Activated CD8-positive, alpha-beta T cell treated with anti-CD3 and anti-CD28 coated beads, Interleukin-2, amount 10 ng/mL, durations not matched to agents 7 days and 5 days (primary cell): ENCODE measurements at regions not wholly inside any gene's neighbourhood (a gene's known extent, or its start where the extent isn't known, plus 50 kb on each side); places are given as distances from the start of the nearest gene placed in this dataset.

Experiments
- ATAC-seq: fragments of 150-1000 bp; cut with Tn5 transposase; one replicate; pipeline ENCODE4 v1.10.0; 2021; ENCODE audit warnings: moderate library complexity
- CTCF ChIA-PET: fragments of 350-600 bp; sonication (Branson Sonifier 250); formaldehyde crosslinking; loops from one replicate; lab custom pipeline; 2021; ENCODE audit warnings: antibody characterized with exemption; lab: Charles Lee
- POLR2A ChIA-PET: fragments of 350-600 bp; sonication (Branson Sonifier 250); formaldehyde crosslinking; loops from one replicate; lab custom pipeline; 2021; ENCODE audit warnings: antibody characterized with exemption; lab: Charles Lee
- DNase-seq: peaks from one replicate; pipeline ENCODE4 v3.0.0-alpha.2; 2020
- H3K27ac Mint-ChIP-seq: one replicate; pipeline ENCODE4 v1.8.0; 2021; ENCODE audit warnings: mild to moderate bottlenecking, mixed read lengths
- H3K27me3 Mint-ChIP-seq: one replicate; pipeline ENCODE4 v1.8.0; 2021; ENCODE audit warnings: low read depth, mixed read lengths
- H3K36me3 Mint-ChIP-seq: one replicate; pipeline ENCODE4 v1.8.0; 2021; ENCODE audit warnings: low read depth, mixed read lengths
- H3K4me1 Mint-ChIP-seq: one replicate; pipeline ENCODE4 v1.8.0; 2021; ENCODE audit warnings: low read depth, mixed read lengths
- H3K4me3 Mint-ChIP-seq: one replicate; pipeline ENCODE4 v1.8.0; 2021; ENCODE audit warnings: mild to moderate bottlenecking, mixed read lengths
- H3K9me3 Mint-ChIP-seq: one replicate; pipeline ENCODE4 v1.8.0; 2022; ENCODE audit warnings: mixed read lengths; ENCODE audit not compliant: insufficient read depth

GRCh38 chr3:159229116-159229680, 427.3 kb downstream of the MFSD1 start:
- DNase-seq (no peak), ATAC-seq (no peak)
- Mint-ChIP-seq H3K4me1 (no peaks in the 10 kb centered on the region), H3K36me3 (no peaks in the 10 kb centered on the region), H3K27ac (no peak overlapping the region), H3K27me3 (no peaks in the 10 kb centered on the region), H3K9me3 (no peaks in the 10 kb centered on the region), H3K4me3 (no peak overlapping the region)
- ChIA-PET CTCF (no interaction called here), POLR2A (no interaction called here)

GRCh38 chr3:159232966-159233365, 431.1 kb downstream of the MFSD1 start:
- Mint-ChIP-seq H3K27ac (no peak overlapping the region), H3K4me3 (no peak overlapping the region), H3K4me1 (no peaks in the 10 kb centered on the region), H3K9me3 (no peaks in the 10 kb centered on the region), H3K27me3 (no peaks in the 10 kb centered on the region), H3K36me3 (no peaks in the 10 kb centered on the region)
- ATAC-seq, result no peak
- ChIA-PET CTCF (no interaction called here), POLR2A (no interaction called here)
- DNase-seq, result no peak

GRCh38 chr3:159233734-159234133, 431.9 kb downstream of the MFSD1 start:
- Mint-ChIP-seq H3K36me3 (no peaks in the 10 kb centered on the region), H3K27me3 (peaks cover 2% of the 10 kb centered on the region), H3K4me1 (no peaks in the 10 kb centered on the region), H3K4me3 (no peak overlapping the region), H3K27ac (no peak overlapping the region), H3K9me3 (no peaks in the 10 kb centered on the region)
- ChIA-PET POLR2A (no interaction called here), CTCF (no interaction called here)
- ATAC-seq (no peak), DNase-seq (no peak)

- CTCF ChIA-PET, result no interaction called here
- Mint-ChIP-seq H3K4me3 (no peak overlapping the region), H3K36me3 (no peaks in the 10 kb centered on the region), H3K9me3 (no peaks in the 10 kb centered on the region), H3K27me3 (peaks cover 3% of the 10 kb centered on the region), H3K27ac (no peak overlapping the region), H3K4me1 (no peaks in the 10 kb centered on the region)
- POLR2A ChIA-PET, result no interaction called here
- ATAC-seq (no peak), DNase-seq (no peak)
Observed at GRCh38 chr3:159234306-159234705, 432.5 kb downstream of the MFSD1 start.

GRCh38 chr3:159236321-159236720, 434.5 kb downstream of the MFSD1 start:
- Mint-ChIP-seq H3K4me1 (no peaks in the 10 kb centered on the region), H3K4me3 (no peak overlapping the region), H3K27me3 (peaks cover 3% of the 10 kb centered on the region), H3K27ac (no peak overlapping the region), H3K36me3 (no peaks in the 10 kb centered on the region), H3K9me3 (no peaks in the 10 kb centered on the region)
- no peak for ATAC-seq
- DNase-seq, result no peak
- POLR2A ChIA-PET, result no interaction called here
- CTCF ChIA-PET, result no interaction called here

GRCh38 chr3:159237226-159237625, 435.4 kb downstream of the MFSD1 start:
- no peaks in the 10 kb centered on the region for H3K9me3 Mint-ChIP-seq
- ChIA-PET CTCF (no interaction called here), POLR2A (no interaction called here)
- no peaks in the 10 kb centered on the region for H3K4me1 Mint-ChIP-seq
- DNase-seq, result no peak
- H3K27ac Mint-ChIP-seq, result no peak overlapping the region
- H3K27me3 Mint-ChIP-seq, result peaks cover 3% of the 10 kb centered on the region
- ATAC-seq, result no peak
- no peak overlapping the region for H3K4me3 Mint-ChIP-seq
- H3K36me3 Mint-ChIP-seq, result no peaks in the 10 kb centered on the region

GRCh38 chr3:159238646-159239045, 436.8 kb downstream of the MFSD1 start:
- Mint-ChIP-seq H3K4me1 (no peaks in the 10 kb centered on the region), H3K36me3 (no peaks in the 10 kb centered on the region), H3K9me3 (no peaks in the 10 kb centered on the region), H3K27me3 (peaks cover 3% of the 10 kb centered on the region), H3K27ac (no peak overlapping the region), H3K4me3 (no peak overlapping the region)
- ChIA-PET POLR2A (no interaction called here), CTCF (no interaction called here)
- DNase-seq (no peak), ATAC-seq (no peak)

GRCh38 chr3:159239059-159239458, 437.2 kb downstream of the MFSD1 start:
- DNase-seq, result no peak
- no peaks in the 10 kb centered on the region for H3K9me3 Mint-ChIP-seq
- ATAC-seq, result no peak
- H3K4me1 Mint-ChIP-seq, result no peaks in the 10 kb centered on the region
- CTCF ChIA-PET, result no interaction called here
- H3K27ac Mint-ChIP-seq, result no peak overlapping the region
- no peak overlapping the region for H3K4me3 Mint-ChIP-seq
- POLR2A ChIA-PET, result no interaction called here
- no peaks in the 10 kb centered on the region for H3K36me3 Mint-ChIP-seq
- H3K27me3 Mint-ChIP-seq, result peaks cover 3% of the 10 kb centered on the region

GRCh38 chr3:159244933-159245332, 443.1 kb downstream of the MFSD1 start:
- H3K36me3 Mint-ChIP-seq, result no peaks in the 10 kb centered on the region
- no peaks in the 10 kb centered on the region for H3K9me3 Mint-ChIP-seq
- H3K4me3 Mint-ChIP-seq, result no peak overlapping the region
- ChIA-PET POLR2A (no interaction called here), CTCF (no interaction called here)
- ATAC-seq, result no peak
- no peak overlapping the region for H3K27ac Mint-ChIP-seq
- H3K27me3 Mint-ChIP-seq, result no peaks in the 10 kb centered on the region
- DNase-seq, result no peak
- no peaks in the 10 kb centered on the region for H3K4me1 Mint-ChIP-seq

GRCh38 chr3:159245871-159246270, 444.0 kb downstream of the MFSD1 start:
- Mint-ChIP-seq H3K27me3 (no peaks in the 10 kb centered on the region), H3K4me1 (no peaks in the 10 kb centered on the region), H3K4me3 (no peak overlapping the region), H3K27ac (no peak overlapping the region), H3K9me3 (no peaks in the 10 kb centered on the region), H3K36me3 (no peaks in the 10 kb centered on the region)
- ChIA-PET POLR2A (no interaction called here), CTCF (no interaction called here)
- ATAC-seq (no peak), DNase-seq (no peak)

- no peak for ATAC-seq
- Mint-ChIP-seq H3K4me3 (no peak overlapping the region), H3K4me1 (no peaks in the 10 kb centered on the region), H3K27ac (no peak overlapping the region), H3K9me3 (no peaks in the 10 kb centered on the region), H3K36me3 (no peaks in the 10 kb centered on the region), H3K27me3 (no peaks in the 10 kb centered on the region)
- DNase-seq, result no peak
- CTCF ChIA-PET, result no interaction called here
- POLR2A ChIA-PET, result no interaction called here
Observed at GRCh38 chr3:159246385-159246784, 444.5 kb downstream of the MFSD1 start.

- no peaks in the 10 kb centered on the region for H3K4me1 Mint-ChIP-seq
- no peak for ATAC-seq
- H3K27me3 Mint-ChIP-seq, result peaks cover 4% of the 10 kb centered on the region
Observed at GRCh38 chr3:159249472-159250174, 447.8 kb downstream of the MFSD1 start.

GRCh38 chr3:159250961-159251360, 449.1 kb downstream of the MFSD1 start:
- H3K27me3 Mint-ChIP-seq, result peaks cover 4% of the 10 kb centered on the region

More at GRCh38 chr3:159249472-159250174, 447.8 kb downstream of the MFSD1 start:
- DNase-seq, result no peak
- CTCF ChIA-PET, result no interaction called here
- no peaks in the 10 kb centered on the region for H3K36me3 Mint-ChIP-seq
- H3K4me3 Mint-ChIP-seq, result no peak overlapping the region
- H3K9me3 Mint-ChIP-seq, result peaks cover 11% of the 10 kb centered on the region
- POLR2A ChIA-PET, result no interaction called here
- H3K27ac Mint-ChIP-seq, result no peak overlapping the region

More at GRCh38 chr3:159250961-159251360, 449.1 kb downstream of the MFSD1 start:
- Mint-ChIP-seq H3K36me3 (no peaks in the 10 kb centered on the region), H3K4me1 (no peaks in the 10 kb centered on the region), H3K9me3 (peaks cover 11% of the 10 kb centered on the region), H3K4me3 (no peak overlapping the region), H3K27ac (no peak overlapping the region)
- DNase-seq, result no peak
- ATAC-seq, result no peak
- ChIA-PET CTCF (interaction anchor here (3.6 kb wide), 1 partner anchor 405 kb away, joined by 15 read pairs; no protein-coding TSS in a partner anchor), POLR2A (no interaction called here)
